AG08395 (cell line): ENCODE measurements at regions not wholly inside any gene's neighbourhood (a gene's known extent, or its start where the extent isn't known, plus 50 kb on each side); places are given as distances from the start of the nearest gene placed in this dataset.

Experiments used
- DNase-seq: peaks from one replicate; pipeline ENCODE4 v3.0.0; 2012; ENCODE audit warnings: mixed read lengths, low spot score

DNA sequence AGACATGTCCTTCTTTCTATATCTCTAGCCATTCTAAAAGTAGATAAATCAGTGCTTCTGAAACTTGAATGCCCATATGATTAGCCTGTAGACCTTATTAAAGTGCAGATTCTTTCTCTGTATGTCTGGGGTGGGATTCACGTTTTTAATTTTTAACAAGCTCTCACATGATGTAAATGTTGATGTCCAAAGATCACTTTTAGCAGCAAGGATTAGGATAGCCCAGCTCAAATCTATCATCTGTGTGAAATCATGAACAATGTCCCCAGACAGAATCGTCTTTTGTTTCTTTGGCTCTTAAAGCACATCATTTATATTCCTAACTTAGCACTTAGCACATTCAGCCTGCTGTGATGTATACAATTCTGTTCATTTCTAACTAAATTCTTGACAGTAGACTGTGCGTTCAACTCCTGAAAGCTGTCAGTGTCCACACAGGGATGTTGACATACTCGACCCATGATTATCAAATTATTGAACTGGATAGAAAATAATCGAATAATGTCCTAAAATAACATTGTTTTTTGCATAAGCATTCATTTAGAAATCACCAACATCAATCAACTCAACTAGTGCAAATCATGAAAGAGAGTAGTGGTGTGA lies 102.1 kb upstream of the MLIP start:
- no peak for DNase-seq

DNA sequence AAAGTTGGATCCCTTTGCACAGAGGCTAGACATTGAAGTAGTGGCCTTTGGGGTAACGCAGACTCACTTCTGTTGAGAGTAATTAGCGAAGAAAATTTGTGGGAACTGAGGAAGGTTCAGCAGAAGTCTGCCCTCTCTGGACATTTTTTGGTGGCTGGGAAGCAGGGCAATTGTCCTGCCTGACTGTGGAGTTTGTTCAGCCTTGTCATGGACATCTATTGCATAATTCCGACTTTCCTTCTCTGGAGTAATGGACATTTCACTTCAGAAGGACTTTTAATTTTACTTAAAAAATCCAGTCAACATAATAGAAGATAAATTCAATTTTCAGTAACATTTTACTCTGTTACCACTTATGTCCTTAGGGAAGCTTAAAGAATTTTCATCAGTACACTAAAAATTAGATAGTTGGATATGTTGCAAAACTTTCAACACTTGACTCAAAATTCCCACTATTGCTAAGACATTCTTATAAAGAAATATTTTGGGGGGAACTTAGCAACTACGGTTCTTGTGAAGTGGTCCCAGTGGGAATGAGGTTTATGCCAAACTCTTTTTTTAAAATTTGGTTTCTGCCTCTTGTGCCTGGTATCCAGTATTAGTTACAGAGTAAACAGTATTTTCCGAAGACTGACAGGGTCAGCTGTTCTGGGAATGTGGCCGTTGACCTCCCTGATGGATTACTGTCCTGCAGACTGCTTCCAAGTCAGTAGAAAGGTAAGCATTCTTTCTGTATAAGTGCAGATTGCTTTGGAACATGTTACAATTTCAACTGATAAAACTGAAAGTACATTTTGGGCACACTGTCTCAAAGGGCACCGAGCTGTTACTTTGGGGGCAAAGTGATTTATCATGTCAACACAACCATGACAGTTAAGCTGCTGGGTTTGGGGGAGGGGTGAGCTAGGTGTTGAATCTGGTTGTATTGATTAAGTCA lies 100.6 kb upstream of the MLIP start:
- no peak for DNase-seq

- no peak for DNase-seq
Observed at GRCh38 chr6:54011277-54011648, 100.0 kb upstream of the MLIP start.

DNA sequence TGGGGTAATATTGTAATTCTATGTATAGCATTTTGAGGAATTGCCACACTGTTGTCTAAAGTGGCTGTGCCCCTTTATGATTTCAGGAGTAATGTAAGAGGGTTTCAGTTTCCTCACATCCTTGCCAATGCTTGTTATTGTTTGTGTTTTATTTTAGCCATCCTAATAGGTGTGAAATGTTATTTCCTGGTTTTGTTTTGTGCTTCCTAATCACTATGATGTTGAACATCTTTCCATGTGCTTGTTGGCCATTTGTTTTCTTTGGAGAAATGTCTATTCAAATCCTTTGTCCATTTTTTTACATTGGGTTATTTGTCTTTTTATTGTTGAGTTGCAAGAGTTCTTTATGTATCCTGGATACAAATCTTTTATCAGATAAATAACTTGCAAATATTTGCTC lies 97.3 kb upstream of the MLIP start:
- DNase-seq: no peak

DNA sequence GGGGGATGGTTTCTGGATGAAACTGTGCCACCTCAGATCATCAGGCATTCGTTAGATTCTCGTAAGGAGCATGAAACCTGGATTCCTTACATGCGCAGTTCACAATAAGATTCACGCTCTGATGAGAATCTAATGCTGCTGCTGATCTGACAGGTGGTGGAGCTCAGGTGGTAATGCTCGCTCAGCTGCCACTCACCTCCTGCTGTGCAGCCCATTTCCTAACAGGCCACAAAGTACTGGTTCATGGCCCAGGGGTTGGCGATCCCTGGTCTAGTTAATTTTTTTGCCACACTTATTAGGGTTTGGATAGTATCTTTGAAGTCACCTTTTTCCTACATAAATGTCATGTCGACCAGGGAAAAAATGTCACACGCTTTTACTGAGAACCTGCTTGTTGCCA lies 96.8 kb upstream of the MLIP start:
- no peak for DNase-seq

DNA sequence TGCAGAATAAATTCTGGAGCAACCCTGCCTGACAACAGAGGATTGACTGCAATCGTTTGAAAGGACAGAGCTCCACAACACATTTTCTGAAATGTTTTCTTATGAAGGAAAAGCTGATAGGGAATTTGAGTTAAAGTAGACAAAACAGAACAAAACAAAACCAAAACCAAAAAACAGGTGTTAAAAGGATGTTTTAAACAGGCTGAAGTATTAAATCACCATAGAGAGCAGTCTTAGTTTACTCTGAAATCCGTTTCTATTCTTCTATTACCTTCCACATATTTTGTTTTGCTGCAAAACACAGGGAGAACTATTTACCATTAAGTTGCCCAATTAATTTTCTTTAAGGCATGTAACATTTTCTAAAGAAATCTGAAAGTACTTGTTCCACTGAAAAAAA lies 93.4 kb upstream of the MLIP start:
- no peak for DNase-seq

DNA sequence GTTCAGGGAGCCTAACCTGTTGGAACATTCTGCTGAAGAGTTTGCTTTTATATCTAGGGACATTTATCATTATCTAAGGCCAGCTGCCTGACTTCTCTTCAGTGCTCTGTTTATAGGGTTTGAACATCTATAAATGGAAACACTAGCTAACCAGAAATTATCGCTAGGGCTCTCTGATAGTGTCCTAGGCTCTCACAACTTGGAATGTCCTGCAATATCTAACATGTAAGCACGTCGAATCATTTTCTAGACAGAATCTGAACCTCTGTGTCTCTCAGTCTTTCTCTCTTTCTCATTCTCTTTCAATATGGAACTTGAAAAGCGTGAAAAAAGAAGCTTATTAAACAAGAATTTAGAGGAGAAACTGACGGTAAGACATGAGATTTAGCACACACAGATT lies 92.5 kb upstream of the MLIP start:
- no peak for DNase-seq

DNA sequence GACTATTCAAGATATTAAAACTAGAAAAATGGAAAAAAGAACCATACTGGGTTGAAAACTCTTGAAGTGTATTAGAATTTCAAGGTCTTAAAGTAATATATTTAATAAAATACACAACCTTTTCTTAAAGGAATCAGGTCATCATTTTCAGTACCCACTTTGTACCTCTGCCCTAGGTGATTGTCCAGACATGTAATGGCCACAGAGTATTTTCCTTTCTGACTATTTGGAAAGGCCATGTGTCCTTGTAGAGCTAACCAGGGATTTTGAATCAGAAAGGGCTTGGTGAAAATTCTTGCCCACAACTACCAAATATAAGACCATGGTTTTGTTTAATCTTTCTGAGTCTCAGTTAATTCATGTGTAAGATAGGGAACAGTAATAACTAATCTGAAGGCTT lies 91.4 kb upstream of the MLIP start:
- DNase-seq: no peak

- DNase-seq: no peak
Observed at GRCh38 chr6:54020334-54020733, 90.9 kb upstream of the MLIP start.

- no peak for DNase-seq
Observed at GRCh38 chr6:54026652-54027400, 84.4 kb upstream of the MLIP start.

DNA sequence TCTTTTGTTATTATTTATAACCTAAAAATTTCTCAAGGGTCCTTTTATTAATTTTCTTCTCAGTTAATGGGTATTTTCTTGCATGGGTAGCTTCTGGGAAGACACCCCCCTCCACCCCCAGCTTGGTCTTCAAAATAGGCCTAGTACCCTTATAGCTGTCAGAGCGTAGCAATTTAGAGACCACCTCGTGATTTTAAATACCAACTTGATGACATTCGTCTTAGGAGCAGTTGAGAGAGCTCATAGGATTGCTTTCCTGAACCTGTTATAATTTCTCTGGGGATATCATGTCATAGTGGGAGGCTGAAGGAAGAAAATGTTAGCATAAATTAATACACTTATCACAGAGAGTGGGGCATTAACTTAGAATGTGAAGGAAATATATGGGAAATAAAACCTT lies 83.1 kb upstream of the MLIP start:
- DNase-seq: no peak

GRCh38 chr6:54029187-54029586 lies 82.1 kb upstream of the MLIP start:
- no peak for DNase-seq

DNA sequence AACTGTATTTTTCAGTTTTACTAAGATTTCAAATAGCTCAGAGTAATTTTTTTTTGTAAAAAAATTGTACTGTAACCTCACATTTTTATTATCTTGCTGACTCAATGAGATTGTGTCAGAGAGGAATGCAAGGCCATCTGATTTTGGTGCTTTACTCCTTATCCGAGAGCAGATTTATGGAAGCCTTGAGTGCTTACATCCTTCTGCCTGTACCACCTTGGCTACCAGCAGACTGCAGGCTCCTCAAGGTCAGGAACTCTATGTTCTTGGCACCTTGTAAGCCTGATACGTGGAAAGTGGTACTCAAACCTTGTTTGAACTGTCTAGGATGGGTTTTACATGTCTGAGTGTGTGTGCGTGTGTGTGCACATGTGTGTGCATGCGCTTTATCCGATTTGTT lies 80.1 kb upstream of the MLIP start:
- DNase-seq: no peak

GRCh38 chr6:54037277-54037779 lies 73.9 kb upstream of the MLIP start:
- no peak for DNase-seq

GRCh38 chr6:54040545-54040944 lies 70.7 kb upstream of the MLIP start:
- DNase-seq: no peak

DNA sequence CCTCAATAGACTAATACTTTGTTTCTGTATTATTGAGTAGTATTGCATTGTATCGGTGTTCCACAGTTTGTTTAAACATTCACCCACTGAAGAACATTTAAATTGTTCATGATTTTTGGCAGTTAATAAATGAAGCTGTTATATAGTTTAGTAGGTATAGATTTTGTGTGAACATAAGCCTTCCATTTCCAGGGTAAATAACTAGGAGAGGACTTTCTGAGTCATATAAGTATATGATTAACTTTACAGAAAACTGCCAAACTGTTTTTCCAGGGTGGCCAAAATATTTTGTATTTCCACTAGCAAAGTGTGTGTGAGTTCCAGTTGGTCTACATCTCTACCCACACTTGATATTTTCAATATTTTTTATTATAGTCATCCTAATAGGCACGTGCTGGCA lies 70.0 kb upstream of the MLIP start:
- no peak for DNase-seq

DNA sequence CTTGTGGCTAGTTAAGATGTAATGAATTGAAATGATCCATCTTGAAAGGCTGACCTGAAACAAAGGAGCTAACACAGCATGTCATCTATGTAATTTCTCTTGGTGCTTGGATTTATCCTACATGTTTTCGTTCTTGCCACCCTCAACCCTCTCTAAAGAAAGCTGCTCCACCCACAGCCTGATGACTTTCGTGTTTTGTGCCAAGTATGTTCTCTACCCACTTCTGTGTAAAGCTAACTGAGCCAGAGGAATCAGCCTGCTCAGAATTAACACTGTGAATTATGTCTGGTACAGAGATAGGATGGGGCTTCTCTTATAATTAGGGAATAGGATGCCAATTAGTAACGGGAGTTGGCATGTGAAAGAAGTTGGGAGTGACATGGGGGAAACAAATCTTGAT lies 67.9 kb upstream of the MLIP start:
- DNase-seq: no peak

DNA sequence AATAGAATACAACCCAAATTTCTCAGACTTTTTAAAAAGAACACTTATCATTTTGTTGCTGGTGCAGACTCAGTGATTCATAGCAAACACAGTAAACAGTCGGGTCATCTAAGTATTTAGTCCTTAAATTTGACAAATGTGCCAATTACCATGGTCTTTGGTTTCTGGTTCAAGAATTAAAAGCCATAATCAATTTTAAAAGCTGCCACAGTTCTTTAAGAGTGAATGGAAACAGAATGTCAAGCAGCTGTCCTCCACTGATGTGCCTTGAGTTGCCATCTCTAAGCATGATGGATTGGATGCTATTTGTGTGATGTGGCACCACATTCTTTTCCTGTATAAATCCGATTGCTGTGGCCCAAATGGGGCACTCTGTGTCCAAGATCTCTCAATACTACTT lies 67.2 kb upstream of the MLIP start:
- no peak for DNase-seq

GRCh38 chr6:54048782-54049181 lies 62.5 kb upstream of the MLIP start:
- DNase-seq: no peak

- DNase-seq: no peak
Observed at GRCh38 chr6:54050750-54051149, 60.5 kb upstream of the MLIP start.

GRCh38 chr6:54053881-54054391 lies 57.3 kb upstream of the MLIP start:
- peak; percentile 79 for DNase-seq

DNA sequence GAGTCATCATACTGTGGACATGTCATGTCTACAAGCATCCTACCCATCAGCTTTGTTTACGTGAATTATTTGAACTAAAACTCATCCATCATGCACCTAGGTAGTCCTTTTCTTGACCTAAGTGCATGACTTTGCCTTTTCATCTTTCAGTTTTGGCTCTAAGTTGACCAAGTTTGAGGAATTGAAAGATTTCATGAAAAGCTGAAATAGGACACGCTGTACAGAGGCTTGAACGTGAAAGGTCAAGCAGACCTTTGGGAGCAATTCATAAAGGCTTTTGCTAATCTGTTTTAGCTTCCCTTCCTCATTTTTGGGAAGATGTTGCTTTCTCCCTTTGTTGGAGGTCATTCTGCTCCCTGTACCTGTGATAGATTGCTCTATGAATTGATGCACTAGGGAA lies 55.1 kb upstream of the MLIP start:
- no peak for DNase-seq

DNA sequence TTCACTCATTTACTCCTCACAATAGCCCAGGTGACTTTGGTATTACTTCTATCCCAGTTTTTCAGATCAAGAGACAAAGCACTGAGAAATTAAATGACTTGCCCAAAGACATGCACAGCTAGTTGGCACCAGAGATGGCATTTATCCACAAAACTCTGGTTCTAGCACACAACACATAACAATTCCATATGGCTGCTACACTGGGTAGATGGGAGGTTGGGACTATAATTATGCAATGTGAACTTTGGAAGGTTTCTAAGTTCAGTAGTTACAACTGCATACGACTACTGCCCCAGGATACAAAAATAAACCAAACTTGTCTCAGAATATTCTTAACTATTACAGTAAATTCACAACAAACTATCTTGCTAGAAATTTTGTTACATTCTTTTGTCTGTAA lies 54.2 kb upstream of the MLIP start:
- no peak for DNase-seq
